OCI-LY3 (cell line): ENCODE measurements at regions not wholly inside any gene's neighbourhood (a gene's known extent, or its start where the extent isn't known, plus 50 kb on each side); places are given as distances from the start of the nearest gene placed in this dataset.

Experiments
- H2AFZ ChIP-seq: fragments of 200-600, 300-600 bp; shearing (Covaris generic); 2 replicates; pipeline ENCODE4 v1.6.0; 2014; ENCODE audit warnings: antibody characterized with exemption, low read depth, low read length
- H3K27ac ChIP-seq: fragments of 200-600, 300-600 bp; sonication (generic); 2 replicates; pipeline ENCODE4 v1.5.1; 2014; ENCODE audit warnings: mild to moderate bottlenecking, low read length, moderate library complexity, mixed read lengths
- H3K27me3 ChIP-seq: fragments of 200-600, 300-600 bp; sonication (generic); 2 replicates; pipeline ENCODE4 v1.6.1; 2014; ENCODE audit warnings: low read depth, low read length, mixed read lengths
- H3K36me3 ChIP-seq: fragments of 200-600, 300-600 bp; sonication (generic); replicated peaks from 2 replicates; pipeline ENCODE3; 2014; ENCODE audit warnings: low read depth, low read length, mixed read lengths
- H3K4me1 ChIP-seq: fragments of 300-600, 200-600 bp; sonication (generic); 2 replicates; pipeline ENCODE4 v1.6.1; 2014; ENCODE audit warnings: low read length, mixed read lengths
- H3K4me2 ChIP-seq: fragments of 200-600, 300-600 bp; sonication (generic); 2 replicates; pipeline ENCODE4 v1.6.1; 2014; ENCODE audit warnings: low read length, mixed read lengths
- H3K4me3 ChIP-seq: fragments of 300-600, 200-600 bp; sonication (generic); 2 replicates; pipeline ENCODE4 v1.5.1; 2014; ENCODE audit warnings: antibody characterized with exemption, mild to moderate bottlenecking, low read length, moderate library complexity
- H3K79me2 ChIP-seq: fragments of 300-600, 200-600 bp; shearing (Covaris generic); 2 replicates; pipeline ENCODE4 v1.6.1; 2014; ENCODE audit warnings: mild to moderate bottlenecking, low read length, mixed read lengths
- H3K9ac ChIP-seq: fragments of 300-600, 200-600 bp; shearing (Covaris generic); 2 replicates; pipeline ENCODE4 v1.6.0; 2014; ENCODE audit warnings: mild to moderate bottlenecking, low read length, moderate library complexity
- H3K9me3 ChIP-seq: fragments of 200-600, 300-600 bp; shearing (Covaris generic); 2 replicates; pipeline ENCODE4 v1.6.1; 2014; ENCODE audit warnings: low read length, mixed read lengths; ENCODE audit not compliant: insufficient read depth
- H4K20me1 ChIP-seq: fragments of 200-600, 300-600 bp; sonication (generic); 2 replicates; pipeline ENCODE4 v1.6.1; 2016; ENCODE audit warnings: low read length, mixed read lengths; ENCODE audit not compliant: insufficient read depth
- EZH2phosphoT487 ChIP-seq: fragments of 200-600 bp; shearing (Covaris generic); IDR thresholded peaks from 2 replicates; pipeline ENCODE4 v1.6.1; 2018; ENCODE audit warnings: antibody characterized with exemption, mixed run types, low read depth
- TF ChIP-seq, protein P1 (sequence below): fragments of 200-600, 300-600 bp; sonication (generic); IDR thresholded peaks from 2 replicates; pipeline ENCODE4 v1.5.1; 2014; ENCODE audit warnings: antibody characterized with exemption, low read length, low read depth

DNA sequence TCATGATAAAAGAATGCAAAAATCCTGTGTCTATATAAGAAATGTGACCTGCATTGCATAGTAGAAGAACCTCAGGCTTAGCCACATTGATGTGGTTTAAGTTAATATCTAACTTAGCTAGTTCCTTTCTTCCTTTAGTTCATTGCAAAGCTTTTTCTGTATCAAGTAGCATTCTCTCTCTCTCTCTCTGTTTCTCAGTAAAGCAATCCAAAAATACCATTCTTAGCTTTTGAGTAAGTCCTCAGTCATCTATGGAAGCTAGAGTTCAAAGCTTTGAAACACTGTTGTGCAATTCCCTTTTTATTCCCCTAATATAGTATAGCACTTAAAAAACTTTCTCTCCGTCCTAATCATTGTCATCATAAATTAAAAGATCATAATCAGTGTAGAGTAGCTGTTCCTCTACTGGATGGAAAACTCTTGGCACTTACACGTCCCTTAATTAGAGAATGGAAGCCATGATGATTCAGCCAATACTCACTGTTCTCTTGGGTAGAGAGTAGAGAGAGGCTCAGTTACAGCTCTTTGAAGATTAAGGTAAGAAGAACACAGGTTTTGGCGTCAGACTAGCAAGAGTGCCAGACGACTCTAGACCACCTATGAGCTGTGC, 350.3 kb upstream of the LYPLAL1 start:
- Histone ChIP-seq H3K4me3 (no peak overlapping the region), H3K36me3 (no peaks in the 10 kb centered on the region), H3K27ac (no peak overlapping the region), H3K27me3 (no peaks in the 10 kb centered on the region), H3K4me1 (no peaks in the 10 kb centered on the region), H4K20me1 (no peaks in the 10 kb centered on the region), H3K9ac (no peak overlapping the region), H3K79me2 (no peaks in the 10 kb centered on the region), H2AFZ (no peak overlapping the region), H3K4me2 (no peak overlapping the region), H3K9me3 (no peaks in the 10 kb centered on the region)
- no peak for TF ChIP-seq EZH2phosphoT487
- TF ChIP-seq, protein P1, sequence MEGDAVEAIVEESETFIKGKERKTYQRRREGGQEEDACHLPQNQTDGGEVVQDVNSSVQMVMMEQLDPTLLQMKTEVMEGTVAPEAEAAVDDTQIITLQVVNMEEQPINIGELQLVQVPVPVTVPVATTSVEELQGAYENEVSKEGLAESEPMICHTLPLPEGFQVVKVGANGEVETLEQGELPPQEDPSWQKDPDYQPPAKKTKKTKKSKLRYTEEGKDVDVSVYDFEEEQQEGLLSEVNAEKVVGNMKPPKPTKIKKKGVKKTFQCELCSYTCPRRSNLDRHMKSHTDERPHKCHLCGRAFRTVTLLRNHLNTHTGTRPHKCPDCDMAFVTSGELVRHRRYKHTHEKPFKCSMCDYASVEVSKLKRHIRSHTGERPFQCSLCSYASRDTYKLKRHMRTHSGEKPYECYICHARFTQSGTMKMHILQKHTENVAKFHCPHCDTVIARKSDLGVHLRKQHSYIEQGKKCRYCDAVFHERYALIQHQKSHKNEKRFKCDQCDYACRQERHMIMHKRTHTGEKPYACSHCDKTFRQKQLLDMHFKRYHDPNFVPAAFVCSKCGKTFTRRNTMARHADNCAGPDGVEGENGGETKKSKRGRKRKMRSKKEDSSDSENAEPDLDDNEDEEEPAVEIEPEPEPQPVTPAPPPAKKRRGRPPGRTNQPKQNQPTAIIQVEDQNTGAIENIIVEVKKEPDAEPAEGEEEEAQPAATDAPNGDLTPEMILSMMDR = no peak

DNA sequence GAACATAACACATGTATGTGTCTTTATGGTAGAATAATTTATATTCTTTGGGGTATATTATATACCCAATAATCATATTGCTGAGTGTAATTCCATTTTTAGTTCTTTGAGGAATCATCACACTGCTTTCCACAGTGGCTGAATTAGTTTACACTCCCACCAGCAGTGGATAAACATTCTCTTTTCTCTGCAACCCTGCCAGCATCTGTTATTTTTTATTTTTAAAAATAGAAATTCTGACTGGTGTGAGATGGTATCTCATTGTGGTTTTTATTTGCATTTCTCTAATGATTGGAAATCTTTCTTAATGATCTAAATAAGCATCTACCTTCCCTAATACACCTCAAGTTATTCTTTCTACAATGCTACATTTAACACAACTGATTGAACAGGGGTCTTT, 346.2 kb upstream of the LYPLAL1 start:
- no peaks in the 10 kb centered on the region for H3K79me2 ChIP-seq

DNA sequence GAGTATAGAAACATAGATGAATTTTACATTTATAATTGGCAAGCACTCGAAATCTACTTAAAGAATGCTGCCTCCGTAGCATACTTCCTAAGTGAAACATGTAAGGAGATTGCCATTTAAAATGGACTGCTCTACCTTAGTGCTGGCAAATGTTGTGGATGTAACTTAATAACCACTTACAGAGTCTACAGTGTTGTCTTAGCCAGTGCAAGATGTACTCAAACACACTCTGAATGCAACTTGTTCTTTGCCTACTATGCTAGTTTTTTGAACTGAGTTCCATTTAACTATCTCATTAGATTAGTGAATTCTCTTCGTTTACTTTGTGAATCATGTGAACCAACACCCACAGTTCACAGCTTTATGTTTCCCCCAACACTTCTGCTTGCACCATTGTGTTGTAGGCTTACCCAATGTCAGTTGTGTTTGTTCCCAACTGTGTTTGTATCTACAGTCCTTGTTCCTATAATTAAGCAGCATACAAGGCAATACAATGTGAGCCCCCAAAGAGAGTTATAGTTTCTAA, 345.5 kb upstream of the LYPLAL1 start:
- TF ChIP-seq, protein P1 = no peak
- no peak for TF ChIP-seq EZH2phosphoT487
- Histone ChIP-seq H4K20me1 (no peaks in the 10 kb centered on the region), H3K9me3 (no peaks in the 10 kb centered on the region), H2AFZ (no peak overlapping the region), H3K9ac (no peak overlapping the region), H3K4me3 (no peak overlapping the region), H3K4me2 (no peak overlapping the region), H3K4me1 (no peaks in the 10 kb centered on the region), H3K36me3 (no peaks in the 10 kb centered on the region), H3K27me3 (no peaks in the 10 kb centered on the region), H3K79me2 (no peaks in the 10 kb centered on the region), H3K27ac (no peak overlapping the region)

More for the DNA sequence above, 346.2 kb upstream of the LYPLAL1 start:
- Histone ChIP-seq H2AFZ (no peak overlapping the region), H3K36me3 (no peaks in the 10 kb centered on the region), H3K27ac (no peak overlapping the region), H4K20me1 (no peaks in the 10 kb centered on the region), H3K9ac (no peak overlapping the region), H3K9me3 (no peaks in the 10 kb centered on the region), H3K4me2 (no peak overlapping the region), H3K4me1 (no peaks in the 10 kb centered on the region), H3K27me3 (no peaks in the 10 kb centered on the region), H3K4me3 (no peak overlapping the region)
- TF ChIP-seq, protein P1 = no peak
- no peak for TF ChIP-seq EZH2phosphoT487

DNA sequence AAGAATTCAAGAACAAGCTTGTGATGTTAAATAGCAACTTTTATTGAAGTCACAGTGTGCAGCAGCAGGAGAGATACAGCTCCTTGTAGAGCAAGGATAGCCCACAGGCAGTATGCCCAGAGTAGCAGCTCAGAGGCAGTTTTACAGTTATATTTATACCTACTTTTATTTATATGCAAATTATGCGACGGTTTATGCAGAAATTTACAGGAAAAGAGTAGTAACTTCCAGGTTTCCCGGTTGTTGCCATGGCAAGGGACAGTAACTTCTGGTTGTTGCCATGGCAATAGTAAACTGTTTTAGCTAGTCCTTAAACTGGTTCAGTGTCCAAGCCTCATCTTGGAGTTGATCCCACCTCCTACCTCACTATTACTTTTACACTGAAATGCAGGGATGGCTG, 344.6 kb upstream of the LYPLAL1 start:
- no peaks in the 10 kb centered on the region for H3K4me1 ChIP-seq
- no peak overlapping the region for H3K27ac ChIP-seq
- H3K36me3 ChIP-seq = no peaks in the 10 kb centered on the region
- no peaks in the 10 kb centered on the region for H3K79me2 ChIP-seq
- H3K4me2 ChIP-seq = no peak overlapping the region
- no peaks in the 10 kb centered on the region for H4K20me1 ChIP-seq
- H3K4me3 ChIP-seq = no peak overlapping the region
- no peaks in the 10 kb centered on the region for H3K9me3 ChIP-seq
- no peaks in the 10 kb centered on the region for H3K27me3 ChIP-seq
- no peak overlapping the region for H2AFZ ChIP-seq
- no peak for TF ChIP-seq EZH2phosphoT487
- TF ChIP-seq, protein P1 = no peak
- no peak overlapping the region for H3K9ac ChIP-seq
